ENCODE measurements at regions not wholly inside any gene's neighbourhood (a gene's known extent, or its start where the extent isn't known, plus 50 kb on each side); places are given as distances from the start of the nearest gene placed in this dataset.

DNA sequence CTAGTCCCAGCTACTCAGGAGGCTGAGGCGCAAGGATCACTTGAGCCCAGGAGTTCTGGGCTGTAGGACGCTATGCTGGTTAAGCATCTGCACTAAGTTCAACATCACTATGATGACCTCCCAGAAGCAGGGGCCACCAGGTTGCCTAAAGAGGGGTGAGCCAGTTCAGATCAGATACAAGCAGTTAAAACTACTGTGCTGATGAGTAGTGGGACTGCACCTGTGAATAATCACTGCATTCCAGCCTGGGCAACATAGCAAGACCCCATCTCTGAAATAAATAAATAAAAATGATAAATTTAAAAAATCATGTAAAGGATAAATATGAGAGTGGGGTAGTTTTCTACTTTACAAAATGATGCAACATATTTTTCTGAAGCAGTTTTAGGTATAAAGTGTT lies 106.5 kb downstream of the TMEM170B start:
- ATAC-seq (ENCODE audit: low FRiP score) = no peak

DNA sequence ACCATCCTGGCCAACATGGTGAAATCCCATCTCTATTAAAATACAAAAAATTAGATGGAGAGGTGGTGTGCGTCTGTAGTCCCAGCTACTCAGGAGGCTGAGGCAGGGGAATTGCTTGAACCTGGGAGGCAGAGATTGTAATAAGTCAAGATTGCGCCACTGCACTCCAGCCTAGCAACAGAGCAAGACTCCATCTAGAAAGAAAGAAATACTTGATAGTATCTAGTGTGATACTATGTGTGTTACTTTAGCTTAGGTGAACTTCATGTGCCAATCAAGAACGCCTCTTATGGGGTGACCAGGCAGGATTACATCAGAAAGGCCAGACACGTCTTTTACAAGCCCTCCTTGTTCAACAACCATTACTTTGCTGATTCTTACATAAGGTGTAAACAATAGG lies 107.1 kb downstream of the TMEM170B start:
- no peak for DNase-seq (ENCODE audit: low spot score)
- TF ChIP-seq, protein P1, sequence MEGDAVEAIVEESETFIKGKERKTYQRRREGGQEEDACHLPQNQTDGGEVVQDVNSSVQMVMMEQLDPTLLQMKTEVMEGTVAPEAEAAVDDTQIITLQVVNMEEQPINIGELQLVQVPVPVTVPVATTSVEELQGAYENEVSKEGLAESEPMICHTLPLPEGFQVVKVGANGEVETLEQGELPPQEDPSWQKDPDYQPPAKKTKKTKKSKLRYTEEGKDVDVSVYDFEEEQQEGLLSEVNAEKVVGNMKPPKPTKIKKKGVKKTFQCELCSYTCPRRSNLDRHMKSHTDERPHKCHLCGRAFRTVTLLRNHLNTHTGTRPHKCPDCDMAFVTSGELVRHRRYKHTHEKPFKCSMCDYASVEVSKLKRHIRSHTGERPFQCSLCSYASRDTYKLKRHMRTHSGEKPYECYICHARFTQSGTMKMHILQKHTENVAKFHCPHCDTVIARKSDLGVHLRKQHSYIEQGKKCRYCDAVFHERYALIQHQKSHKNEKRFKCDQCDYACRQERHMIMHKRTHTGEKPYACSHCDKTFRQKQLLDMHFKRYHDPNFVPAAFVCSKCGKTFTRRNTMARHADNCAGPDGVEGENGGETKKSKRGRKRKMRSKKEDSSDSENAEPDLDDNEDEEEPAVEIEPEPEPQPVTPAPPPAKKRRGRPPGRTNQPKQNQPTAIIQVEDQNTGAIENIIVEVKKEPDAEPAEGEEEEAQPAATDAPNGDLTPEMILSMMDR (IDR thresholded peaks at IDR 0.05) = no peak
- no peak for ATAC-seq (ENCODE audit: low FRiP score)

More for the DNA sequence above, 106.5 kb downstream of the TMEM170B start:
- TF ChIP-seq, protein P1 (IDR thresholded peaks at IDR 0.05) = no peak
- no peak for DNase-seq (ENCODE audit: low spot score)

DNA sequence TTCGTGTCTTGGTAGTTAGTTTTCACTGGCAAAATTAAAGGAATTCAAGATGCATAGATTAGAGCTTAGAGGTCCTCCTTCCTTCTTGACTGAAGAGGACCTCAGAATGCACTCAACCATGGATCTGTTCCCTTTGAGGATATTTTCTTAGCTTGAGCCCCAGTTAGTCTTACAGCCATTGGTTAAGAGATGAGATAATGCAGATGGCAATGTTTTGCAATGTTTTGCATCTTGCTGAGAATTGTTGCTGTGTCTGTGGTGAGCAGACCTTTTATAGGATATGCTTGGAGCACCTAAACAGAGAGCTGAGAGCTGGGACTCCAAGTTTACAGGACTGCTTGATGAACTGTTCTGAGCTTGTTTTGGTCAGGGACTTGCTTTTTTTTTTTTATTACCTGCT lies 107.5 kb downstream of the TMEM170B start:
- TF ChIP-seq, protein P1 (IDR thresholded peaks at IDR 0.05) = no peak
- DNase-seq (ENCODE audit: low spot score) = no peak
- no peak for ATAC-seq (ENCODE audit: low FRiP score)

DNA sequence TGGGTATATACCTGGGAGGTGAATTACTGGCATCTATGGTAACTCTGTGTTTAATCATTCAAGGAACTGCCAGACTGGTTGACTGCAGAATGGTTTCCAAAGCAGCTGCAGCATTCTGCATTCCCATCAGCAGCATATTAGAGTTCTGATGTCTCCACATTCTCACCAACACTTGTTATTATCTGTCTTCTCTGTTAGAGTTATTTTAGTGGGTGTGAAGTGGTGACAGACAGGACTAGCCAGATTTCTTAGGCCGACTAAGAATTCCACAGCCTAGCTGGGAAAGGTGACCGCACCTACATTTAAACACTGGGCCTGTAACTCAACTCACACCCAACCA lies 110.9 kb downstream of the TMEM170B start:
- DNase-seq (ENCODE audit: low spot score) (no peak), ATAC-seq (ENCODE audit: low FRiP score) (no peak)
- TF ChIP-seq, protein P1 (IDR thresholded peaks at IDR 0.05) = no peak

DNA sequence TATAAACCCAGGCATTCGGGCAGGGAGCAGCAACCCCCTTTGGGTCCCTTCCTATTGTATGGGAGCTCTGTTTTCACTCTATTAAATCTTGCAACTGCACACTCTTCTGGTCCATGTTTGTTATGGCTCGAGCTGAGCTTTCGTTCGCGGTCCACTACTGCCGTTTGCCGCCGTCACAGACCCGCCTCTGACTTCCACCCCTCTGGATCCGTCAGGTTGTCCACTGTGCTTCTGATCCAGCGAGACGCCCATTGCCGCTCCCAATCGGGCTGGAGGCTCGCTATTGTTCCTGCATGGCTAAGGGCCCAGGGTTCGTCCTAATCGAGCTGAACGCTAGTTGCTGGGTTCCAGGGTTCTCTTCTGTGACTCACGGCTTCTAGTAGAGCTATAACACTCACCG lies 111.3 kb downstream of the TMEM170B start:
- ATAC-seq (ENCODE audit: low FRiP score) (no peak), DNase-seq (ENCODE audit: low spot score) (no peak)
- TF ChIP-seq, protein P1 (IDR thresholded peaks at IDR 0.05) = no peak

DNA sequence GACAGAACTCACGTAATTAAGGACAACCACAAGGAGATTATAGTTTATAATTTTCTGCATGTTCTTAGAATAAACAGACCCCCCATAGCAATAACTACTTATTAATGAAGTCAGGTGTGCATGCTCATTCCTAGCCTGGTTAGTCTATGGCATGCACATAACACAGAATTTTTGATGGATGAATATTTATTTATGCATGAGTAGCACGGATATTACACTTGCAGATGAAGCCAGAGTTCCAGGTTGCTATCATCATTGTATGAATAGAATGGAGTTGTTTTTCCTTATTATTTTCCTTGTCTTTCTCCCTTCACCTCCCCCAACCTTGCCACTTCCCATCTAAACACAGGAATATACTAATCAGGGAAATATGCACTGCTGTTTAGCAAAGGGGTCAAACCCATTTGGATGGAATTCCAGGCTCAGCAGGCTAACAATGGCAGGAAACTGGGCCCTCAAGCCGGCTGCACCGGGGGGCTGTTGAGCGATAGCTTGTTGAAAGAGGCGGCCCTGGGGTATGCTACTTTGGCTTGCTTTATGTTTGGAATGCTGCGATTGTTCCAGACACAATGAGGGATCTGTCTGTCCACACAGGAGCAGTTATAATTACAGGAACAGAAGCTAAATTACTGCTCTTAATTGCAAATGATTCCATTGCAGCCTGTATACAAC lies 112.6 kb downstream of the TMEM170B start:
- ATAC-seq (ENCODE audit: low FRiP score) (no peak), DNase-seq (ENCODE audit: low spot score) (no peak)
- TF ChIP-seq, protein P1 (IDR thresholded peaks at IDR 0.05) = no peak

DNA sequence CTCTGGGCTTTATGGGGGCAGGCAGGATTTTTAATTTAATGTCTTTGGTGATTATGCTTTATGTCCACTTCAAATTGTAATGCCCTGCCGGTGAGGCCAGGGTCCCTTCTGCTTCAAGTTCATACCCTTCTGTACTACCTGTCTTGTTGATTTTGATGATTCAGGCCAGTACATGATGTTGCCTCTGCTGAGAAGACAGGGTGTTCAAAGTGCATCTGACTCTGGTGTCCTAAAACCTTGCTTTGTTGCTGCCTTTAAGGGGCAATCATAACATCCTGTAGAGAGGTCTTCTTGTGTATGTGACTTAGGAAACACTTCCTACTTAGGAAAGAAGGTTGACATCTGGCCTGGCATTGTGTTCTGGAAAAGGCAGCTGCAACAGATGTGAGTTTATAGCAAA lies 113.2 kb downstream of the TMEM170B start:
- ATAC-seq (ENCODE audit: low FRiP score) (no peak), DNase-seq (ENCODE audit: low spot score) (no peak)
- TF ChIP-seq, protein P1 (IDR thresholded peaks at IDR 0.05) = no peak
